A549 (cell line): ENCODE measurements at regions not wholly inside any gene's neighbourhood (a gene's known extent, or its start where the extent isn't known, plus 50 kb on each side); places are given as distances from the start of the nearest gene placed in this dataset.

ENCODE experiments used
- ATAC-seq, 2 experiments: fragments of 200-7000 bp in 1 of 2; fragments of >200 bp in 1 of 2; cut with Nextera tagmentation in 1 of 2; cut with Tn5 transposase in 1 of 2; 3 replicates each; pipeline versions ENCODE4 v1.8.0 to v1.9.1; 2018 to 2020; ENCODE audit warnings: mild to moderate bottlenecking in 1 of 2, moderate library complexity in 1 of 2
- CTCF ChIA-PET: fragments of 300-600 bp; sonication (Branson Sonifier 250); formaldehyde crosslinking; extraction: SDS; loops from one replicate; lab custom pipeline; 2021; ENCODE audit warnings: antibody characterized with exemption, inconsistent platforms; lab: Yijun Ruan, JAX
- POLR2A ChIA-PET: fragments of 350-600 bp; formaldehyde crosslinking; extraction: SDS; loops from one replicate; lab custom pipeline; 2021; ENCODE audit warnings: antibody characterized with exemption, inconsistent platforms; lab: Yijun Ruan, JAX
- DNase-seq, 2 experiments: peaks; one replicate each; pipeline versions ENCODE4 v3.0.0 to v3.0.0-alpha.2; 2011 to 2016; ENCODE audit warnings: low read depth in 1 of 2, low spot score in 1 of 2
- FAIRE-seq: peaks from 2 replicates; lab custom pipeline; 2011; peaks lifted over from hg19 to GRCh38; lab: Jason Lieb, UNC
- H3K27ac ChIP-seq, 2 experiments: fragments of >200 bp; sonication (Bioruptor Twin); formaldehyde crosslinking; 3 replicates each; pipeline ENCODE4 v1.5.1; 2016 to 2017
- H3K4me1 ChIP-seq: fragments of >200 bp; sonication (Bioruptor Twin); formaldehyde crosslinking; 3 replicates; pipeline ENCODE4 v1.6.1; 2016
- H3K4me2 ChIP-seq: fragments of >200 bp; sonication (Bioruptor Twin); formaldehyde crosslinking; 3 replicates; pipeline ENCODE4 v1.6.1; 2016
- H3K4me3 ChIP-seq: fragments of >200 bp; sonication (Bioruptor Twin); formaldehyde crosslinking; 3 replicates; pipeline ENCODE4 v1.5.1; 2016
- H3K9me3 ChIP-seq: fragments of >200 bp; sonication (Bioruptor Twin); formaldehyde crosslinking; 3 replicates; pipeline ENCODE4 v1.6.1; 2016
- BCL3 ChIP-seq: fragments of >200 bp; sonication (Bioruptor Twin); formaldehyde crosslinking; IDR thresholded peaks from 3 replicates; pipeline ENCODE4 v1.6.1; 2016
- BHLHE40 ChIP-seq: IDR thresholded peaks from 2 replicates; pipeline ENCODE4 v1.6.1; 2012; ENCODE audit warnings: low read depth, low read length, inconsistent platforms
- CBX2 ChIP-seq: fragments of 200-600 bp; sonication (generic); IDR thresholded peaks from 2 replicates; pipeline ENCODE4 v1.6.1; 2016; ENCODE audit warnings: low read depth, mild to moderate bottlenecking, borderline replicate concordance
- CEBPB ChIP-seq, 2 experiments: fragments of >200 bp in 1 of 2; sonication (Bioruptor Twin) in 1 of 2; formaldehyde crosslinking in 1 of 2; IDR thresholded peaks; 2 replicates each; pipeline ENCODE4 v1.6.1; 2012 to 2016
- CHD2 ChIP-seq: fragments of 150-350 bp; IDR thresholded peaks from 2 replicates; pipeline ENCODE4 v1.6.1; 2014; ENCODE audit warnings: low read length; ENCODE audit not compliant: partially characterized antibody
- CHD4 ChIP-seq: fragments of 200-600 bp; sonication (generic); IDR thresholded peaks from 2 replicates; pipeline ENCODE4 v1.6.1; 2016; ENCODE audit warnings: antibody characterized with exemption, mild to moderate bottlenecking, borderline replicate concordance
- EHMT2 ChIP-seq: fragments of 200-600 bp; sonication (generic); IDR thresholded peaks from 2 replicates; pipeline ENCODE4 v1.6.1; 2016; ENCODE audit warnings: antibody characterized with exemption, low read depth, mild to moderate bottlenecking, moderate library complexity
- EP300 ChIP-seq, 2 experiments: fragments of >200 bp; sonication (Bioruptor Twin); formaldehyde crosslinking; IDR thresholded peaks; 2 replicates in 1 of 2; 3 replicates in 1 of 2; pipeline ENCODE4 v1.6.1; 2016 to 2017
- ESRRA ChIP-seq: fragments of 150-350 bp; IDR thresholded peaks from 2 replicates; pipeline ENCODE4 v1.6.1; 2014; ENCODE audit warnings: mild to moderate bottlenecking, low read length, borderline replicate concordance
- GATA3 ChIP-seq: IDR thresholded peaks from 2 replicates; pipeline ENCODE4 v1.6.1; 2012; ENCODE audit warnings: borderline replicate concordance
- HEYL ChIP-seq: fragments of 250-450 bp; sonication (Bioruptor Pico); IDR thresholded peaks from 2 replicates; pipeline ENCODE4 v1.8.0; 2021; ENCODE audit warnings: mild to moderate bottlenecking, moderate library complexity
- HOXA7 ChIP-seq: fragments of 250-450 bp; sonication (Bioruptor Pico); IDR thresholded peaks from 2 replicates; pipeline ENCODE4 v1.5.0; 2020; ENCODE audit warnings: mild to moderate bottlenecking, moderate library complexity
- HOXB13 ChIP-seq: fragments of 250-450 bp; sonication (Bioruptor Pico); IDR thresholded peaks from 2 replicates; pipeline ENCODE4 v1.5.0; 2020; ENCODE audit warnings: low read depth, mild to moderate bottlenecking, moderate library complexity
- HOXB5 ChIP-seq: fragments of 250-450 bp; sonication (Bioruptor Pico); IDR thresholded peaks from 2 replicates; pipeline ENCODE4 v1.5.0; 2020; ENCODE audit warnings: mild to moderate bottlenecking, moderate library complexity
- JUN ChIP-seq, 2 experiments: fragments of >200 bp; sonication (Bioruptor Twin); formaldehyde crosslinking; IDR thresholded peaks; 2 replicates in 1 of 2; 3 replicates in 1 of 2; pipeline ENCODE4 v1.6.1; 2016 to 2017
- MAFK ChIP-seq: fragments of 450-650 bp; IDR thresholded peaks from 2 replicates; pipeline ENCODE4 v1.6.1; 2014; ENCODE audit not compliant: partially characterized antibody
- MAX ChIP-seq: IDR thresholded peaks from 2 replicates; pipeline ENCODE4 v1.6.1; 2012
- NFE2L2 ChIP-seq: fragments of 150-350 bp; conservative IDR thresholded peaks from 2 replicates; pipeline ENCODE4 v1.6.1; 2014; ENCODE audit warnings: low read length
- NPAS2 ChIP-seq: fragments of 250-450 bp; sonication (Bioruptor Pico); IDR thresholded peaks from 2 replicates; pipeline ENCODE4 v1.8.0; 2022; ENCODE audit warnings: mild to moderate bottlenecking, moderate library complexity, borderline replicate concordance
- POLR2A ChIP-seq: IDR thresholded peaks from 2 replicates; pipeline ENCODE4 v1.6.1; 2012; ENCODE audit warnings: mild to moderate bottlenecking, low read length
- POLR2AphosphoS2 ChIP-seq: conservative IDR thresholded peaks from 2 replicates; pipeline ENCODE4 v1.6.1; 2012; ENCODE audit warnings: low read length, improper control_type of control experiment, inconsistent platforms
- RAD21 ChIP-seq, 2 experiments: fragments of >200 bp in 1 of 2; sonication (Bioruptor Twin) in 1 of 2; formaldehyde crosslinking in 1 of 2; IDR thresholded peaks in 1 of 2; conservative IDR thresholded peaks in 1 of 2; 2 replicates in 1 of 2; 3 replicates in 1 of 2; pipeline ENCODE4 v1.6.1; 2012 to 2018; ENCODE audit warnings: inconsistent platforms in 1 of 2
- RARB ChIP-seq: fragments of 250-450 bp; sonication (Bioruptor Pico); IDR thresholded peaks from 2 replicates; pipeline ENCODE4 v1.8.0; 2021; ENCODE audit warnings: mild to moderate bottlenecking, moderate library complexity
- REST ChIP-seq: fragments of 200-600 bp; sonication (generic); IDR thresholded peaks from 2 replicates; pipeline ENCODE4 v1.6.1; 2016; ENCODE audit warnings: antibody characterized with exemption, mild to moderate bottlenecking, moderate library complexity
- RFX5 ChIP-seq: fragments of 450-650 bp; IDR thresholded peaks from 2 replicates; pipeline ENCODE4 v1.7.1; 2014; ENCODE audit warnings: antibody characterized with exemption, mild to moderate bottlenecking, moderate library complexity
- RNF2 ChIP-seq: fragments of 200-600 bp; sonication (generic); IDR thresholded peaks from 2 replicates; pipeline ENCODE4 v1.6.1; 2016; ENCODE audit warnings: low read depth, mild to moderate bottlenecking, antibody characterized with exemption, moderate library complexity, borderline replicate concordance
- SMC3 ChIP-seq: fragments of >200 bp; sonication (Bioruptor Twin); formaldehyde crosslinking; IDR thresholded peaks from 3 replicates; pipeline ENCODE4 v1.6.1; 2018; ENCODE audit warnings: inconsistent platforms
- ZFP36 ChIP-seq: fragments of 450-650 bp; IDR thresholded peaks from 2 replicates; pipeline ENCODE4 v1.6.1; 2014; ENCODE audit warnings: borderline replicate concordance; ENCODE audit not compliant: partially characterized antibody
- ZNF302 ChIP-seq: fragments of 250-450 bp; sonication (Bioruptor Pico); IDR thresholded peaks from 2 replicates; pipeline ENCODE4 v1.9.0; 2021; ENCODE audit warnings: inconsistent platforms, mild to moderate bottlenecking, moderate library complexity
- ZSCAN20 ChIP-seq: fragments of 250-450 bp; sonication (Bioruptor Pico); IDR thresholded peaks from 2 replicates; pipeline ENCODE4 v1.8.0; 2022; ENCODE audit warnings: mild to moderate bottlenecking, moderate library complexity
- WGBS: methylation state at CpG from one replicate; pipeline ENCODE4 v1.1.6; 2017; ENCODE audit errors: missing lambda C conversion rate; 5-methylcytosine and 5-hydroxymethylcytosine counted together

GRCh38 chr12:47586952-47587669, 118.7 kb downstream of the RPAP3 start:
- CTCF ChIA-PET: interaction anchor here (0.6 to 1.3 kb wide), 4 partner anchors 26 to 168 kb away, joined by 3 read pairs; no protein-coding TSS in a partner anchor
- 74% methylated on average over 4 of the region's 4 CpGs for WGBS
- no peak overlapping the region for H3K4me2 ChIP-seq
- DNase-seq (no peak), ATAC-seq (peak in 1 of 2 experiments; percentile 35; a peak in 2 of 6 replicates), FAIRE-seq (no peak)
- no peaks in the 10 kb centered on the region for H3K4me1 ChIP-seq
- no peak overlapping the region for H3K4me3 ChIP-seq
- no peaks in the 10 kb centered on the region for H3K9me3 ChIP-seq
- no peak for TF ChIP-seq CEBPB (IDR thresholded peaks at IDR 0.05)
- TF ChIP-seq POLR2AphosphoS2: no peak
- no peak for TF ChIP-seq CHD4
- TF ChIP-seq EHMT2: no peak
- POLR2A ChIA-PET: no interaction called here
- no peak overlapping the region for H3K27ac ChIP-seq

- POLR2A ChIA-PET: no interaction called here
- ATAC-seq (no peak), DNase-seq (no peak), FAIRE-seq (no peak)
- TF ChIP-seq RFX5 (no peak), HOXA7 (no peak), HOXB5 (CRISPR knock-in tag) (no peak), ZNF302 (CRISPR knock-in tag) (no peak), HEYL (CRISPR knock-in tag) (no peak), EP300 (IDR thresholded peaks at IDR 0.05) (no peak), ESRRA (no peak), MAX (no peak), ZFP36 (no peak), RAD21 (conservative IDR thresholded peaks at IDR 0.05 in 1 of 2, IDR thresholded peaks at IDR 0.05 in 1 of 2) (no peak), EHMT2 (no peak), CHD2 (no peak), MAFK (no peak), POLR2A (no peak), CBX2 (no peak), NPAS2 (CRISPR knock-in tag) (no peak), NFE2L2 (no peak), ZSCAN20 (no peak), BCL3 (no peak)
- 72% methylated on average over 2 of the region's 2 CpGs for WGBS
- CTCF ChIA-PET: interaction anchor here (1.3 kb wide), 1 partner anchor 30 kb away, joined by 3 read pairs; no protein-coding TSS in a partner anchor
- no peaks in the 10 kb centered on the region for H3K9me3 ChIP-seq
- no peak overlapping the region for H3K4me2 ChIP-seq
- H3K27ac ChIP-seq: no peak overlapping the region
- H3K4me3 ChIP-seq: no peak overlapping the region
- no peaks in the 10 kb centered on the region for H3K4me1 ChIP-seq
Measured at GRCh38 chr12:47585507-47585906, 120.3 kb downstream of the RPAP3 start.

- WGBS: 79% methylated on average over 4 of the region's 4 CpGs
- Histone ChIP-seq H3K4me3 (no peak overlapping the region), H3K4me2 (no peak overlapping the region), H3K27ac (no peak overlapping the region), H3K9me3 (no peaks in the 10 kb centered on the region), H3K4me1 (no peaks in the 10 kb centered on the region)
- POLR2A ChIA-PET: no interaction called here
- CTCF ChIA-PET: interaction anchor here (1.1 to 1.4 kb wide), 2 partner anchors 13 to 15 kb away, joined by 4 read pairs; no protein-coding TSS in a partner anchor
- ATAC-seq: no peak
- no peak for DNase-seq
- no peak for FAIRE-seq
- TF ChIP-seq JUN (IDR thresholded peaks at IDR 0.05) (no peak), GATA3 (no peak), SMC3 (no peak), MAX (no peak), RNF2 (no peak), POLR2A (no peak), RARB (CRISPR knock-in tag) (no peak), HOXB13 (CRISPR knock-in tag) (no peak), ZSCAN20 (no peak), CBX2 (no peak), ESRRA (no peak), REST (no peak), CHD2 (no peak), BHLHE40 (no peak)
Measured at GRCh38 chr12:47578836-47579235, 127.0 kb downstream of the RPAP3 start.
